Mesothelial cell of epicardium (in vitro differentiated cells): ENCODE measurements at regions not wholly inside any gene's neighbourhood (a gene's known extent, or its start where the extent isn't known, plus 50 kb on each side); places are given as distances from the start of the nearest gene placed in this dataset.

Experiments
- DNase-seq, 2 experiments: peaks; one replicate each; pipeline ENCODE4 v3.0.0; 2021; ENCODE audit warnings: low spot score in 2 of 2; ENCODE audit not compliant: unreplicated experiment in 2 of 2
- H3K27ac Mint-ChIP-seq: 2 replicates; pipeline ENCODE4 v1.8.0; 2021; ENCODE audit warnings: mixed read lengths
- H3K27me3 Mint-ChIP-seq: 2 replicates; pipeline ENCODE4 v1.8.0; 2021; ENCODE audit warnings: low read depth, mixed read lengths
- H3K36me3 Mint-ChIP-seq: 2 replicates; pipeline ENCODE4 v1.8.0; 2021; ENCODE audit warnings: mixed read lengths
- H3K4me1 Mint-ChIP-seq: 2 replicates; pipeline ENCODE4 v1.8.0; 2021; ENCODE audit warnings: mixed read lengths
- H3K4me3 Mint-ChIP-seq: 2 replicates; pipeline ENCODE4 v1.8.0; 2021; ENCODE audit warnings: mild to moderate bottlenecking, moderate library complexity, mixed read lengths
- H3K9me3 Mint-ChIP-seq: 2 replicates; pipeline ENCODE4 v1.8.0; 2021; ENCODE audit warnings: mixed read lengths
- CTCF ChIP-seq: fragments of 200-600 bp; sonication (generic); IDR thresholded peaks from one replicate; pipeline ENCODE4 v1.5.0; 2021; ENCODE audit warnings: antibody characterized with exemption; ENCODE audit not compliant: unreplicated experiment

DNA sequence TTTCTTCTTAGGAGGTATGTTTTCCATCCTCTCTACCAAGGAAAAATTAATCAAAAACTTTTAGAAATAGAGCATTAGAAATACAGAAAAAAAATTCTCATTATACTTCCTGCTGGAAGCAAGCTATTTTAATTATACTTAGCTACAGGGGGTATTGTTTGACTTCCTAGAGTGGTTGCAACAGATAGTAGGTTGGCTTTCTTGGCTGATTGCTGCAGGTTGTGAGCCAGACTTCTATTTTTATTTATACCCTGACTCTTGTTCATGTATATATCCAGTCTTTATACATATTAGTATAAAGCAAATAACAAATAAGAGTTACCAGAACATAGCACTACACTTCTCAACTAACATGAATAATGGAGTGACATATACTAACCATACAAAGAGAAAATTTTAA is 460.8 kb upstream of the REG3G start:
- Mint-ChIP-seq H3K4me3 (no peak overlapping the region), H3K27ac (no peak overlapping the region), H3K36me3 (no peaks in the 10 kb centered on the region), H3K27me3 (no peaks in the 10 kb centered on the region), H3K9me3 (no peaks in the 10 kb centered on the region), H3K4me1 (no peaks in the 10 kb centered on the region)
- no peak for DNase-seq
- no peak for TF ChIP-seq CTCF

GRCh38 chr2:78568782-78569373 is 456.6 kb upstream of the REG3G start:
- no peak for DNase-seq
- TF ChIP-seq CTCF, result no peak
- Mint-ChIP-seq H3K9me3 (peaks cover 5% of the 10 kb centered on the region), H3K27me3 (no peaks in the 10 kb centered on the region), H3K27ac (no peak overlapping the region), H3K4me3 (no peak overlapping the region), H3K36me3 (no peaks in the 10 kb centered on the region), H3K4me1 (no peaks in the 10 kb centered on the region)

- Mint-ChIP-seq H3K36me3 (no peaks in the 10 kb centered on the region), H3K4me1 (no peaks in the 10 kb centered on the region), H3K27ac (no peak overlapping the region), H3K9me3 (no peaks in the 10 kb centered on the region), H3K27me3 (no peaks in the 10 kb centered on the region), H3K4me3 (no peak overlapping the region)
- TF ChIP-seq CTCF, result no peak
- DNase-seq, result no peak
These were observed 449.1 kb upstream of the REG3G start for GRCh38 chr2:78576409-78576808.

DNA sequence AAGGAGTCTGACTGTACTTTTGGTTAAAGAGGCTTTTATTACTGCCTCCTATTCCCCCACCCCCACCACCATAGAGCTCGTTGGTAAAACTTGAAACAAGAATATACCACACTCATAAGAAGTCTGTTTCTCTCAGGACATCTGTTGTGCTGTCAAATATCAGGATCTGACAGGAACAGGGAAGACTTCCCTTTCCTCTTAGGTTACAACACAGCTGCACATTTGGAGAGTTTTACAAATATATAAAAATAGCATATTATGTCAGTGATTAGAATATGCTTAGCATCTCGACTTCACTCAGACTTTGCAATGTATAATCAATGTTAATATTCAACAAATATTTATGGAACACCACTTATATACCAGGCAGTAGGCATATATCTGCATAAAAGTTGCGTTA is 439.6 kb upstream of the REG3G start:
- no peak overlapping the region for H3K27ac Mint-ChIP-seq
- H3K4me3 Mint-ChIP-seq, result no peak overlapping the region
- no peaks in the 10 kb centered on the region for H3K27me3 Mint-ChIP-seq
- peaks cover 7% of the 10 kb centered on the region for H3K9me3 Mint-ChIP-seq
- TF ChIP-seq CTCF, result no peak
- no peak for DNase-seq
- H3K4me1 Mint-ChIP-seq, result peaks cover 8% of the 10 kb centered on the region
- no peaks in the 10 kb centered on the region for H3K36me3 Mint-ChIP-seq

- Mint-ChIP-seq H3K9me3 (peaks cover 7% of the 10 kb centered on the region), H3K4me3 (no peak overlapping the region), H3K27me3 (no peaks in the 10 kb centered on the region), H3K4me1 (peaks cover 8% of the 10 kb centered on the region), H3K27ac (no peak overlapping the region), H3K36me3 (no peaks in the 10 kb centered on the region)
- TF ChIP-seq CTCF, result no peak
- DNase-seq, result no peak
These were observed 439.2 kb upstream of the REG3G start for GRCh38 chr2:78586316-78586715.

DNA sequence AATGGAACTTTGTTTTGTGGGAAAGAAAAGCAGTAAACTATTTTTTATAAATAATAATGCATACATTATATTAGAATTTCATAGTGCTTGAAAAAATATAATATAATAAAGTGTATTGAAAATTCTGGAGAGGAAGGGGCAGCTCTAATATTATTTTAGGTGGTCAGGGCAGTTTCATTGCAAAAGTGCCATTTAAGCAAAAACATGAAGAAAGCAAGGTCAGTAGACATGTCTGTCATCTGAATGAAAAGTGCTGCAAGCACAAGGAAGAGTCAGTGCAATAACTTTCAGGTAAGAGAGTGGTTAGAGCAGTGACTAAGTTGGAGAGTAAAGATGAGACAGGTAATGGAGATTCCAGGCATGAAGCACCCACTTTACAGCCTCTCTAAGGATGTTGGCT is 435.6 kb upstream of the REG3G start:
- DNase-seq, result no peak
- Mint-ChIP-seq H3K27ac (no peak overlapping the region), H3K4me3 (no peak overlapping the region), H3K4me1 (peaks cover 8% of the 10 kb centered on the region), H3K27me3 (no peaks in the 10 kb centered on the region), H3K9me3 (peaks cover 7% of the 10 kb centered on the region), H3K36me3 (no peaks in the 10 kb centered on the region)
- TF ChIP-seq CTCF, result no peak
